GM23338 (cell line): ENCODE measurements at regions not wholly inside any gene's neighbourhood (a gene's known extent, or its start where the extent isn't known, plus 50 kb on each side); places are given as distances from the start of the nearest gene placed in this dataset.

Experiments
- ATAC-seq: fragments of 200-7000 bp; cut with Tn5 transposase; 3 replicates; pipeline ENCODE4 v1.9.1; 2020
- DNase-seq: peaks from one replicate; pipeline ENCODE4 v3.0.0-alpha.2; 2015; ENCODE audit warnings: low spot score
- H2AFZ ChIP-seq: fragments of 200-600 bp; sonication (generic); 2 replicates; pipeline ENCODE4 v1.8.0; 2016; ENCODE audit warnings: antibody characterized with exemption, mild to moderate bottlenecking, moderate library complexity
- H3F3A ChIP-seq: fragments of 200-600 bp; sonication (generic); replicated peaks from 2 replicates; pipeline ENCODE4 v1.8.0; 2017; ENCODE audit warnings: antibody characterized with exemption, mixed run types, low read depth
- H3K27ac ChIP-seq: fragments of 200-600 bp; sonication (generic); 2 replicates; pipeline ENCODE4 v1.6.1; 2016; ENCODE audit warnings: low read depth
- H3K27me3 ChIP-seq: fragments of 200-600 bp; sonication (generic); 2 replicates; pipeline ENCODE4 v1.8.0; 2016; ENCODE audit warnings: mild to moderate bottlenecking, mixed run types, moderate library complexity; ENCODE audit not compliant: insufficient read depth
- H3K36me3 ChIP-seq: fragments of 200-600 bp; sonication (generic); 2 replicates; pipeline ENCODE4 v1.8.0; 2016; ENCODE audit warnings: mild to moderate bottlenecking; ENCODE audit not compliant: insufficient read depth
- H3K4me1 ChIP-seq: fragments of 200-600 bp; sonication (generic); 2 replicates; pipeline ENCODE4 v1.8.0; 2016; ENCODE audit warnings: mild to moderate bottlenecking, moderate library complexity; ENCODE audit not compliant: insufficient read depth
- H3K4me2 ChIP-seq: fragments of 200-600 bp; sonication (generic); 2 replicates; pipeline ENCODE4 v1.7.1; 2017; ENCODE audit warnings: mixed run types
- H3K4me3 ChIP-seq: fragments of 200-600 bp; sonication (generic); 2 replicates; pipeline ENCODE4 v1.6.1; 2016; ENCODE audit warnings: mixed run types
- H3K79me2 ChIP-seq: fragments of 200-600 bp; sonication (generic); replicated peaks from 2 replicates; pipeline ENCODE4 v1.8.0; 2017; ENCODE audit warnings: mild to moderate bottlenecking; ENCODE audit not compliant: insufficient read depth
- H3K9me2 ChIP-seq: fragments of 200-600 bp; sonication (generic); 2 replicates; pipeline ENCODE4 v1.8.0; 2017; ENCODE audit not compliant: insufficient read depth
- H4K20me1 ChIP-seq: fragments of 200-600 bp; sonication (generic); replicated peaks from 2 replicates; pipeline ENCODE4 v1.8.0; 2017; ENCODE audit warnings: mild to moderate bottlenecking; ENCODE audit not compliant: insufficient read depth
- H3K27ac Mint-ChIP-seq: 2 replicates; pipeline ENCODE4 v1.8.0; 2020; ENCODE audit warnings: inconsistent platforms, mild to moderate bottlenecking, moderate library complexity, mixed read lengths
- H3K27me3 Mint-ChIP-seq: 3 replicates; pipeline ENCODE4 v1.8.0; 2022; ENCODE audit warnings: low read depth, mild to moderate bottlenecking, moderate library complexity, mixed read lengths, inconsistent platforms; ENCODE audit not compliant: insufficient read depth, poor library complexity
- H3K36me3 Mint-ChIP-seq: 3 replicates; pipeline ENCODE4 v1.8.0; 2021; ENCODE audit warnings: low read depth, mild to moderate bottlenecking, inconsistent platforms, moderate library complexity, mixed read lengths
- H3K4me1 Mint-ChIP-seq: 3 replicates; pipeline ENCODE4 v1.8.0; 2020; ENCODE audit warnings: mild to moderate bottlenecking, inconsistent platforms, mixed read lengths
- H3K4me3 Mint-ChIP-seq: 3 replicates; pipeline ENCODE4 v1.8.0; 2021; ENCODE audit warnings: moderate library complexity, mild to moderate bottlenecking, inconsistent platforms, mixed read lengths
- H3K9me3 Mint-ChIP-seq: 3 replicates; pipeline ENCODE4 v1.8.0; 2020; ENCODE audit warnings: moderate library complexity, mild to moderate bottlenecking, inconsistent platforms, mixed read lengths
- CREB1 ChIP-seq: fragments of 250-450 bp; sonication (Bioruptor Pico); IDR thresholded peaks from 2 replicates; pipeline ENCODE4 v1.5.0; 2020; ENCODE audit warnings: low read depth, mild to moderate bottlenecking, moderate library complexity
- EZH2 ChIP-seq: fragments of 200-600 bp; sonication (generic); IDR thresholded peaks from one replicate; pipeline ENCODE4 v1.8.0; 2017; ENCODE audit warnings: antibody characterized with exemption, mild to moderate bottlenecking, low read depth; ENCODE audit not compliant: unreplicated experiment
- EZH2phosphoT487 ChIP-seq: fragments of 200-600 bp; sonication (generic); IDR thresholded peaks from one replicate; pipeline ENCODE4 v1.8.1; 2018; ENCODE audit warnings: antibody characterized with exemption; ENCODE audit not compliant: unreplicated experiment
- JUNB ChIP-seq: IDR thresholded peaks from one replicate; pipeline ENCODE4 v1.6.1; 2016; ENCODE audit warnings: antibody characterized with exemption; ENCODE audit not compliant: unreplicated experiment
- REST ChIP-seq: IDR thresholded peaks from one replicate; pipeline ENCODE4 v1.6.1; 2018; ENCODE audit warnings: antibody characterized with exemption; ENCODE audit not compliant: unreplicated experiment
- STAT1 ChIP-seq: IDR thresholded peaks from one replicate; pipeline ENCODE4 v1.6.1; 2016; ENCODE audit warnings: antibody characterized with exemption; ENCODE audit not compliant: unreplicated experiment
- ZNF114 ChIP-seq: fragments of 250-450 bp; sonication (Bioruptor Pico); IDR thresholded peaks from 2 replicates; pipeline ENCODE4 v1.5.0; 2020; ENCODE audit warnings: mild to moderate bottlenecking, moderate library complexity
- TF ChIP-seq, protein P1 (sequence below): IDR thresholded peaks from 2 replicates; pipeline ENCODE4 v1.6.1; 2016; ENCODE audit warnings: antibody characterized with exemption

DNA sequence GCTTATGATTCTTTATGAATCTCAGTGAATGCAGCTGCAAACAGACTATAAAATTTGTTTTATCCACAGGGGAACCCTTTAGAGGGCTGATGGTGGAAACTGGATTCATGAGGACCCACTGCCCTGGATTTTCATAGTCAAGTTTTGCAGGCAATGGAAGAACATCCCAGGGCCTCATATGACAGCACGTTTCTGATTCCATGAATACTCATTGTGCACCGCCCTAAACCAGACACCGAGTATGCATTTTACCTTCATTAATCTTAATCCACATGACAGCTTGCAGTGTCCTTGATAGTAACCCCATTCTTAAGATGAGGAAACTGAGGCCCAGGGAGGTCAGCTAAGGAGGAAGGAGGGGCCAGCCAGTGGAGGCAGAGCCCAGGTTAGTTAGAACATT is 270.4 kb downstream of the PREX1 start:
- no peak for DNase-seq
- TF ChIP-seq, protein P1, sequence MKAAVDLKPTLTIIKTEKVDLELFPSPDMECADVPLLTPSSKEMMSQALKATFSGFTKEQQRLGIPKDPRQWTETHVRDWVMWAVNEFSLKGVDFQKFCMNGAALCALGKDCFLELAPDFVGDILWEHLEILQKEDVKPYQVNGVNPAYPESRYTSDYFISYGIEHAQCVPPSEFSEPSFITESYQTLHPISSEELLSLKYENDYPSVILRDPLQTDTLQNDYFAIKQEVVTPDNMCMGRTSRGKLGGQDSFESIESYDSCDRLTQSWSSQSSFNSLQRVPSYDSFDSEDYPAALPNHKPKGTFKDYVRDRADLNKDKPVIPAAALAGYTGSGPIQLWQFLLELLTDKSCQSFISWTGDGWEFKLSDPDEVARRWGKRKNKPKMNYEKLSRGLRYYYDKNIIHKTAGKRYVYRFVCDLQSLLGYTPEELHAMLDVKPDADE, result no peak
- no peak for TF ChIP-seq EZH2phosphoT487
- TF ChIP-seq JUNB, result no peak
- no peak for TF ChIP-seq EZH2
- no peak overlapping the region for H3K27ac Mint-ChIP-seq

DNA sequence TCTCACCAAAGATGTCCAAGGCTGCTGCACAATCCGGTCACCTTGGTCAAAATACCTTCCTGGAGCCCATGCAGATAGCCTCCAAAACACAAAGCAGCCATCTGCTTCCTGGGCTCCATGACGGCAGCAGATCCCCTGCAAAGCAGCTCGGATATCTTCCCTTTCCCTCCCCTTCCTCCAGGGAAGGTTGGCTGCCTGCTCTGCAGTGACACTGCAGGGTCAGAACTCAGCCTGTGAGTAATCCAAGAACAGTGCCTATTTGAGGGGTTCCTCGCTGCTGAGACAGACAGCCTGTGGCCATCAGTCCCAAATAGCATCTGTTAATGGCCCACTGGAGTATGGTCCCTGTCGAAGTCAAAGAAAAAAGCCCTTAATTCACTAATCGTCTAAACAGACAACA is 270.8 kb downstream of the PREX1 start:
- TF ChIP-seq CREB1 (CRISPR knock-in tag) (no peak), STAT1 (no peak), REST (no peak), ZNF114 (no peak), EZH2phosphoT487 (no peak)
- Mint-ChIP-seq H3K27ac (no peak overlapping the region), H3K4me3 (no peak overlapping the region), H3K4me1 (peaks cover 3% of the 10 kb centered on the region; the same call in 1 of the 3 replicates), H3K9me3 (no peaks in the 10 kb centered on the region; the same call in 2 of the 3 replicates), H3K36me3 (no peaks in the 10 kb centered on the region), H3K27me3 (peaks cover 2% of the 10 kb centered on the region)
- Histone ChIP-seq H4K20me1 (no peaks in the 10 kb centered on the region), H3K4me3 (no peak overlapping the region), H3K27me3 (no peaks in the 10 kb centered on the region), H2AFZ (0 out of 2 replicates have a peak overlapping the region, but pooled peaks have one; percentile 38), H3K36me3 (no peaks in the 10 kb centered on the region), H3K9me2 (no peaks in the 10 kb centered on the region), H3K4me2 (no peak overlapping the region), H3K4me1 (no peaks in the 10 kb centered on the region), H3K27ac (no peak overlapping the region), H3K79me2 (no peaks in the 10 kb centered on the region), H3F3A (no peaks in the 10 kb centered on the region)
- peak; percentile 68 for ATAC-seq
- peak; percentile 9 for DNase-seq

More for the DNA sequence above, 270.4 kb downstream of the PREX1 start:
- Mint-ChIP-seq H3K9me3 (no peaks in the 10 kb centered on the region; the same call in 2 of the 3 replicates), H3K4me1 (peaks cover 3% of the 10 kb centered on the region; the same call in 1 of the 3 replicates), H3K36me3 (no peaks in the 10 kb centered on the region), H3K27me3 (peaks cover 2% of the 10 kb centered on the region), H3K4me3 (no peak overlapping the region)
- no peak overlapping the region for H3K4me3 ChIP-seq
- ATAC-seq, result no peak
- H3K9me2 ChIP-seq, result no peaks in the 10 kb centered on the region
- H3K4me2 ChIP-seq, result no peak overlapping the region
- no peaks in the 10 kb centered on the region for H3K79me2 ChIP-seq
- no peaks in the 10 kb centered on the region for H4K20me1 ChIP-seq
- no peaks in the 10 kb centered on the region for H3K27me3 ChIP-seq
- no peaks in the 10 kb centered on the region for H3F3A ChIP-seq
- 0 out of 2 replicates have a peak overlapping the region, but pooled peaks have one; percentile 38 for H2AFZ ChIP-seq
- no peaks in the 10 kb centered on the region for H3K36me3 ChIP-seq
- H3K4me1 ChIP-seq, result no peaks in the 10 kb centered on the region
- H3K27ac ChIP-seq, result no peak overlapping the region
